A673 (cell line): ENCODE measurements at regions not wholly inside any gene's neighbourhood (a gene's known extent, or its start where the extent isn't known, plus 50 kb on each side); places are given as distances from the start of the nearest gene placed in this dataset.

Experiments used
- EZH2 ChIP-seq: fragments of 200-600 bp; sonication (generic); IDR thresholded peaks from 2 replicates; pipeline ENCODE4 v1.6.1; 2017; ENCODE audit warnings: borderline replicate concordance, low read depth, mild to moderate bottlenecking, mixed read lengths, antibody characterized with exemption, low read length; ENCODE audit not compliant: poor library complexity, severe bottlenecking
- TF ChIP-seq, protein P1 (sequence below): fragments of 300-800, 200-600 bp; sonication (generic); conservative IDR thresholded peaks from 2 replicates; pipeline ENCODE4 v1.5.1; 2017; ENCODE audit warnings: low read depth, mild to moderate bottlenecking, antibody characterized with exemption, low read length, moderate library complexity, mixed read lengths

DNA sequence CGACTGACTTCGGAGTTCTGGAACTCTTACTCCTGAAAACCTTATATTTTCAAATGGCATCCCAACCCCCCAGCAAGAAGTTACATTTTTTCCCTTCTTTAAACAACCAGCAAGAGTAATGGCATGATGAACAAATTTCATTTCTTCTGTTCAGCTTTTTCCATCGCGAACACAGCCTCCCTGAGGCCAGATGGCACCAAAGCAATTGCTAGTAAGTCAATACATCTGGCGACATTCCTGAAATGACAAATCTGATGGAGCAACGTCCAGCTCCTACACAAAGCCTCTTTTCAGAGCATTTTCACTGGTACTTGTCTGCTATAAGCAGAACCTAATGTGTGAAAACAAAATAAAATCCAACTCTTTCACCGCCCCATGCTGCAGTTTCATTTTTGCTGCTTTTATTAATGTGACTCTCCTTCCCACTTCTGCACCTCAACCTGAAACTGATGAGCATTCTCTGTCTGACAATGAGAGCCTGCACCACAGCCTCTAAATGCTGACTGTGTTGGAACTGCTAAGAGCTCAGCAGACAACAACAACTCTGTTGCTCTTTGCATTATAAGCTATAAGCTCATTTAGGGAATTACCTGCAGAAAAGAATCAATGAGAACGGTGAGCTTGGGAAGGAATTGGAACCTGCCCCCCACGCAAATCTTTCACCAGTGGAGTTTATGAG lies 229.8 kb downstream of the FGFR2 start:
- no peak for TF ChIP-seq EZH2
- TF ChIP-seq, protein P1, sequence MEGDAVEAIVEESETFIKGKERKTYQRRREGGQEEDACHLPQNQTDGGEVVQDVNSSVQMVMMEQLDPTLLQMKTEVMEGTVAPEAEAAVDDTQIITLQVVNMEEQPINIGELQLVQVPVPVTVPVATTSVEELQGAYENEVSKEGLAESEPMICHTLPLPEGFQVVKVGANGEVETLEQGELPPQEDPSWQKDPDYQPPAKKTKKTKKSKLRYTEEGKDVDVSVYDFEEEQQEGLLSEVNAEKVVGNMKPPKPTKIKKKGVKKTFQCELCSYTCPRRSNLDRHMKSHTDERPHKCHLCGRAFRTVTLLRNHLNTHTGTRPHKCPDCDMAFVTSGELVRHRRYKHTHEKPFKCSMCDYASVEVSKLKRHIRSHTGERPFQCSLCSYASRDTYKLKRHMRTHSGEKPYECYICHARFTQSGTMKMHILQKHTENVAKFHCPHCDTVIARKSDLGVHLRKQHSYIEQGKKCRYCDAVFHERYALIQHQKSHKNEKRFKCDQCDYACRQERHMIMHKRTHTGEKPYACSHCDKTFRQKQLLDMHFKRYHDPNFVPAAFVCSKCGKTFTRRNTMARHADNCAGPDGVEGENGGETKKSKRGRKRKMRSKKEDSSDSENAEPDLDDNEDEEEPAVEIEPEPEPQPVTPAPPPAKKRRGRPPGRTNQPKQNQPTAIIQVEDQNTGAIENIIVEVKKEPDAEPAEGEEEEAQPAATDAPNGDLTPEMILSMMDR: no peak
